ENCODE measurements at regions not wholly inside any gene's neighbourhood (a gene's known extent, or its start where the extent isn't known, plus 50 kb on each side); places are given as distances from the start of the nearest gene placed in this dataset.

DNA sequence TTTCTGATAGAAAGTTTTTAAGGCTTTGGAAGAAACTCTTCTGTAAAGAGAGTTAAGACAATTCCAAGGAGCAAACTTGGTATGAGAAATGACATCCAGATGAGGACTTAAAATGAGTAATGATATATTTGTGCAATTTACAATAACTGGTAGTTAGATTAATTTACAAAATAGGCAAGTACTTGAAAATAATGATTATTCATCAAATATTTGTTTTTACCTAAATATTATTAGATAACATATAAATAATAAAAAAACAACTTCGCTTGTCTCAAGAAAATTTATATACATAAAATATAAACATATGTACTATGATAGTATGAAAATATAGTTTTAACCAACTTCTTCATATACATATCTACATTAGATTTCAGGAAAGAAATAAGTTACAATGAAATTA is 478.5 kb downstream of the TRIB2 start:
- no peaks in the 10 kb centered on the region for H3K36me3 Mint-ChIP-seq
- H3K27me3 Mint-ChIP-seq = peaks cover 1% of the 10 kb centered on the region
- POLR2A ChIA-PET = no interaction called here
- H3K27ac Mint-ChIP-seq = no peak overlapping the region
- no peaks in the 10 kb centered on the region for H3K9me3 Mint-ChIP-seq
- H3K4me3 Mint-ChIP-seq = no peak overlapping the region
- H3K4me1 Mint-ChIP-seq = no peaks in the 10 kb centered on the region
- ATAC-seq (ENCODE audit: low read depth) (no peak), DNase-seq (no peak)

DNA sequence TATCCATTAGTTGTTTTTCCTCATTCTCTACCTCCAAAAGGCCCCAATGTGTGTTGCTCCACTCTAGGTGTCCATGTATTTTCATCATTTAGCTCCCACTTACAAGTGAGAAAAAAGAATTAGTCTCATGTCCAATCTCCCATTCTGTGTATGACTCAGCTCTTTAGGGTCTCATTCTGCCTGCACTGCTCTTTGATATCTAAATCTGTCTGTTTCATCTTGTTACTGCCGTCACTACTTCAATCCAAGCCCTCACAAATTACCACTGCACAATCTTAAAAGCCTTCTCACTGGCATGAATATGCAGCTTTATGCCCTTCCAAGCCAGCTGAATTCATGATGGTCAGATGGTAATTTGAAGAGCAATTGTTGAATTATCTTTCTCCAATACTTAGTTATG is 480.5 kb downstream of the TRIB2 start:
- DNase-seq (no peak), ATAC-seq (ENCODE audit: low read depth) (no peak)
- Mint-ChIP-seq H3K36me3 (no peaks in the 10 kb centered on the region), H3K4me3 (no peak overlapping the region), H3K9me3 (no peaks in the 10 kb centered on the region), H3K27ac (no peak overlapping the region), H3K4me1 (no peaks in the 10 kb centered on the region), H3K27me3 (no peaks in the 10 kb centered on the region)
- POLR2A ChIA-PET = no interaction called here

DNA sequence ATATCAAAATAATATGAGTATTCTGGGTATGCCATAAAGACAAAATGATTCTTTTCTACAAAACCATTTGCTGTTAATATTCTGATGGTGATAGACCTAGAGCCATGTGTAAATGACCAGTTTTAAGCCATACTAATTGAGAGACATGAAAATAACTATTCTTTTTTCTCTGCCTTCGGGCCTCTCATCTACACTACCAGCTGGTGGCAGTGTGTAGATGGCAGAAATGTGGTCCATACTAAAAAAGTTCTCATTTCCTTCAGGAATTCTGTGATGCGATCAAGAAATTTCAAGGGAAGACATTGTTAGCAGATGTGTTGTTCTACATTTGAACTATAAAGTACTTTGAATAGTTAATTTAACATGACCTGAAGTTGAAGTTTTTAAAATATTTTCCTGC is 485.2 kb downstream of the TRIB2 start:
- H3K9me3 Mint-ChIP-seq = no peaks in the 10 kb centered on the region
- no peaks in the 10 kb centered on the region for H3K27me3 Mint-ChIP-seq
- no peaks in the 10 kb centered on the region for H3K36me3 Mint-ChIP-seq
- POLR2A ChIA-PET = no interaction called here
- no peak overlapping the region for H3K27ac Mint-ChIP-seq
- H3K4me1 Mint-ChIP-seq = no peaks in the 10 kb centered on the region
- H3K4me3 Mint-ChIP-seq = no peak overlapping the region
- ATAC-seq (ENCODE audit: low read depth) = no peak
- DNase-seq = no peak

DNA sequence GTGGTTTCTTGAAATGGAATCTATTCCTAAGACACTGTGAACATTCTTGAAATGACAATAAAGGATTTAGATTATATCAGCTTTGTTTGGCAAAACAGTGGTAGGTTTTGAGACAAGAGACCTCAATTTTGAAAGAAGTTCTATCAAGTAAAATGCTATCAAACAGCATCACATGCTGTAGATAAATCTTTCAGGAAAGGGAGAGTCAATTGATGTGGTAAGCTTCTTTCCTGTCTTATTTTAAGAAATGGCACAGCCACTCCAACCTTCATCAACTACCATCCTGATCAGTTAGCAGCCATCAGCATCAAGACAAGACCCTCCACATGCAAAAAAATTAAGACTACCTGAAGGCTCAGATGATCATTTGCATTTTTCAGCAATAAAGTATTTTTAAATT is 495.4 kb downstream of the TRIB2 start:
- H3K27ac Mint-ChIP-seq = no peak overlapping the region
- H3K27me3 Mint-ChIP-seq = no peaks in the 10 kb centered on the region
- no peak overlapping the region for H3K4me3 Mint-ChIP-seq
- H3K9me3 Mint-ChIP-seq = peaks cover 4% of the 10 kb centered on the region
- DNase-seq (no peak), ATAC-seq (ENCODE audit: low read depth) (no peak)
- POLR2A ChIA-PET = no interaction called here
- H3K36me3 Mint-ChIP-seq = no peaks in the 10 kb centered on the region
- peaks cover 1% of the 10 kb centered on the region for H3K4me1 Mint-ChIP-seq

DNA sequence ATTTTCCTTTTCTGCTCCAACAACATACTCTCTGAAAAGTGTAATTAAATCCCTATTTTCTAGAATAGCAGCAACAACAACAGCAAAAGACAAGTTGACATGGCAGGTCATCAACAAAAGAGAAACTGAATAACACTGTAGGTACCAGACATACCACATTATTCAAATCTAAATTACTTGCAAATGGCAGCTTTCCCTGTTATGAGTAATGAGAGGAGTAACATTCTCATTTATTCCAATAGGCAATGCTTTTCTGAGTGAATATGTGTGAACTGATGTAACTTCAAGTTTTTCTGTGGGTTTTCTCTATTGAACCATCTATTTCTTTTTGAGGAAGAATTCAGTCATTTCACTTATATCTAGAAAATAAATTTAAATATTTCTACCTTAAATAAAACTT is 501.5 kb downstream of the TRIB2 start:
- no peak overlapping the region for H3K27ac Mint-ChIP-seq
- no peak for ATAC-seq (ENCODE audit: low read depth)
- no peak for DNase-seq
- H3K4me3 Mint-ChIP-seq = no peak overlapping the region
- H3K9me3 Mint-ChIP-seq = peaks cover 4% of the 10 kb centered on the region
- POLR2A ChIA-PET = no interaction called here
- no peaks in the 10 kb centered on the region for H3K27me3 Mint-ChIP-seq
- H3K36me3 Mint-ChIP-seq = no peaks in the 10 kb centered on the region
- no peaks in the 10 kb centered on the region for H3K4me1 Mint-ChIP-seq

DNA sequence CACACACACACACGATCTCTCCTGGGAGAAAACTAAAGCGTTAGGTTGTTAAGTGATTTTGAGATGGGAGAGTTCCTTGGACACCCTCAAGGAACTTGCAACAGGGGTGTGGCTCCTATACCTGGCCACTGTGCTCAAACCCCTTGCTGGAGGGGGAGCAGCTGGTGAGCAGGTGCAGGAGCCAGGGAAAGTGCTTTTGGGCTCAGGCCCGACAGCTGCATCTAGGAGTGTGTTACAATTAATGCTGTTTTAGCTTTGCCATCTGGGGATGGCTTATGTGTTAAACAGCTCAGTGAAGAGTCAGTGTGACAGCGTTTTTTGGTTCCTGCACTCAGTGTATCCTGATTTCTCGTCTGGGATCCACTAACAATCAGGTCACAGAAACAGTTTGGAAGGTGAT is 510.8 kb downstream of the TRIB2 start:
- Mint-ChIP-seq H3K36me3 (no peaks in the 10 kb centered on the region), H3K27me3 (no peaks in the 10 kb centered on the region), H3K4me1 (no peaks in the 10 kb centered on the region), H3K9me3 (no peaks in the 10 kb centered on the region), H3K4me3 (no peak overlapping the region), H3K27ac (no peak overlapping the region)
- DNase-seq = no peak
- POLR2A ChIA-PET = no interaction called here
- no peak for ATAC-seq (ENCODE audit: low read depth)

DNA sequence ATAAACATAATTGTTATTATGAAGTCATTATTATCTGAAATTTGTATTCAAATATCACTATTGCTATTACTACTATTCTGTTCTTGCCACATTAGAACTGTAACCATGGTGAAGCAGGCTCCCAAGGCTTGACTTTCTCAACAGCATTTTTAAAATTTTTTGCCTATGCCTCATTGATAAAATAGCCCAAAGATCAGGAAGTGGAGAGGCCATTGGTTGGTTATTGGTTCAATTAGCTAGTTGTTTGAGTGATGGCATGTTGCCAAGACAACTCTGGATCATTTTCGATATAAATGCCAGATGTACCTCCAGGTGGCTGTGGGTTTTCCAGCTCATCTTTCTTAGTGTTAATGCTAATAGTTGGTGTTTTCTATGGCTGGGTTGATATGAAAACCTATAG is 513.5 kb downstream of the TRIB2 start:
- Mint-ChIP-seq H3K36me3 (no peaks in the 10 kb centered on the region), H3K27ac (no peak overlapping the region)

DNA sequence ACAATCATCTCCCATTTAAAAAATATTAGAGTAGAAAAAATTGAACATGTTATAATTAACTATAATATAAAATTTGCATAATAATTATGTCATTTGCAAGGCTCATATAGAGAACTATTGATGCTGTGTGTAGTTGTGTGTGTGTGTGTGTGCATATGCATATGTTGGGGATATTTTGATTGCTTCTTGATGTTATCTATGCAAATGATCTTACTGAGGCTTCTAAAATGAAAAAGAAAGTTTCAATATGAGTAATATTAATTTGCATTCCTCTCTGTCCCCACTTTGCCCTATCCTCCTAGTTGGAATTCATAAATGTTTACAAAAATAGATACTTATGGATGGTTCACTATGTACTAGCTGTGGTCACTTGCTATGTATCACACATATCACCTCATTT is 523.3 kb downstream of the TRIB2 start:
- Mint-ChIP-seq H3K27ac (no peak overlapping the region), H3K9me3 (no peaks in the 10 kb centered on the region), H3K27me3 (no peaks in the 10 kb centered on the region), H3K4me3 (no peak overlapping the region), H3K36me3 (no peaks in the 10 kb centered on the region), H3K4me1 (no peaks in the 10 kb centered on the region)
- ATAC-seq (ENCODE audit: low read depth) = no peak
- no peak for DNase-seq
- POLR2A ChIA-PET = no interaction called here

More for the DNA sequence above, 513.5 kb downstream of the TRIB2 start:
- POLR2A ChIA-PET = no interaction called here
- H3K4me3 Mint-ChIP-seq = no peak overlapping the region
- no peaks in the 10 kb centered on the region for H3K4me1 Mint-ChIP-seq
- H3K27me3 Mint-ChIP-seq = no peaks in the 10 kb centered on the region
- H3K9me3 Mint-ChIP-seq = no peaks in the 10 kb centered on the region
- DNase-seq (no peak), ATAC-seq (ENCODE audit: low read depth) (no peak)

DNA sequence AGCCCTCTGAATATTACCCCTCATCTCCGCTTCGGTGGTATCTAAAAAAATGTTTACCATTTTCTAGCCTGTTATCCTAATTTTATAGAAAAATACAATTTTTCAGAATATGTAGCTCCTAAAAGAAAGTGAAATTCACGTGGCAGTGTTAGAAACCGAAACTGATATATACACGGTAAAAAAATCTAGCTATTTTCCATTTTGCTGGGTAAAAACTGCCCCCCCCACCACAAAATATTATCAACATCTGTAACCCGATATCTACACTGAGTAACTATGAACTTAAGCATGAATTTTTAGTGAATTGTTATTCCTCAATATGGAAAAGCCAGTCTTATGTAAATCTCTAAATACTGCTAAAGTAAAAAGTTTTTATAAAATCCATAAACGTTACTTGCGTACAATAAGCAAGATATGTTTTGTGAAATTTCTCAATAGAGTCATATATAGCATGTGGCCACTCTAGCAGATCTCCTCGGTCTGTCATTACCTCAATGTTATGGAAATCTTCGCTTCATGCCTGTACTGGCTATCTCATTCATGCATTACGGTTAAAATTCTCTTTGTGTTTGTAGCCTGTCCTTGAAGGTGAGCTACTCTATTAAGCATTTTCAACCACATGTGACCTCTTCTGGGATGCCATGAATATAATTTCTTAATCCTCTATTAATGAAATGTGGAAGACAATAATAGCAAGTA is 524.2 kb downstream of the TRIB2 start:
- H3K36me3 Mint-ChIP-seq = no peaks in the 10 kb centered on the region
- no peak overlapping the region for H3K4me3 Mint-ChIP-seq
- no peaks in the 10 kb centered on the region for H3K9me3 Mint-ChIP-seq

DNA sequence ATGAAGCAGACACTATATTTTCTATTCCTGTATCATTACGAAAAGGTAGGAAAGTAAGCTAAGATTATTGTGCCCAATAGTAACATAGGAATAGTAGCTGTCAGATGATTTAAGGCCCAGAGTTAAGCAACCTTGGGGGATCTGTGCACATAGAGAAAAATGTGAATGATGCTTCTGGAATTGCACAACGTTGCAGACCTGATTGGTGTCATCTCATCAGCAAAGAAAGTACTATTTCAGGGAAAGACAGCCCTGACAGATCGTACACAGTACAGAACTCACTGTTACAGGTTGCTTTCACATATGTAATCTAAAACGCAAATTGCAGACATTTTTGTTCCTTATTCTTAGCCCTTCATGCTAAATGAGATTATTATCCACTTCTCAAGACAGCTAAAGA is 535.9 kb downstream of the TRIB2 start:
- Mint-ChIP-seq H3K27me3 (no peaks in the 10 kb centered on the region), H3K4me3 (no peak overlapping the region), H3K4me1 (no peaks in the 10 kb centered on the region), H3K27ac (no peak overlapping the region), H3K36me3 (no peaks in the 10 kb centered on the region), H3K9me3 (no peaks in the 10 kb centered on the region)
- ATAC-seq (ENCODE audit: low read depth) (no peak), DNase-seq (no peak)
- POLR2A ChIA-PET = no interaction called here

More for the DNA sequence above, 524.2 kb downstream of the TRIB2 start:
- ATAC-seq (ENCODE audit: low read depth) (no peak), DNase-seq (no peak)
- Mint-ChIP-seq H3K27ac (no peak overlapping the region), H3K4me1 (no peaks in the 10 kb centered on the region), H3K27me3 (no peaks in the 10 kb centered on the region)
- POLR2A ChIA-PET = interaction anchor here (0.6 to 0.7 kb wide), 2 partner anchors 13 to 677 kb away, joined by 4 read pairs; no protein-coding TSS in a partner anchor

DNA sequence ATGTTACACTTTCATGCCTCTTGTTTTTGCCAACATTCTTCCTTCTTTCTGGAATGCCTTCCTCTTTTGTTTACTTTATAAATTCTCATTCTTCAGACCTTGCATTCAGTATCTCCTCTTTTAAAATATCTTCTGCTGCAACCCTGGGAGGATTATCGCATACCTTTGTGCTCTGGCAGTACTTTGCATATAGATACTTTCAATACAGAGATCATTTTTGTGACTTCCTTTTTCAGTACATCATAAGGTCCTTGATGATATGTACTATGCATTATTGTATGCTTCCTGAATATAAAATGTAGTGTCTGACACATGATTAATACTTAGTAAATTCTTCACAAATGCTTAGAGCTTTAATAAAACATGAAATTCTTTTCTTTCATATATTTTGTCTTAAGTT is 538.7 kb downstream of the TRIB2 start:
- DNase-seq (no peak), ATAC-seq (ENCODE audit: low read depth) (no peak)
- no peaks in the 10 kb centered on the region for H3K27me3 Mint-ChIP-seq
- POLR2A ChIA-PET = no interaction called here
- H3K27ac Mint-ChIP-seq = no peak overlapping the region
- no peaks in the 10 kb centered on the region for H3K9me3 Mint-ChIP-seq
- no peaks in the 10 kb centered on the region for H3K4me1 Mint-ChIP-seq
- no peak overlapping the region for H3K4me3 Mint-ChIP-seq
- no peaks in the 10 kb centered on the region for H3K36me3 Mint-ChIP-seq

DNA sequence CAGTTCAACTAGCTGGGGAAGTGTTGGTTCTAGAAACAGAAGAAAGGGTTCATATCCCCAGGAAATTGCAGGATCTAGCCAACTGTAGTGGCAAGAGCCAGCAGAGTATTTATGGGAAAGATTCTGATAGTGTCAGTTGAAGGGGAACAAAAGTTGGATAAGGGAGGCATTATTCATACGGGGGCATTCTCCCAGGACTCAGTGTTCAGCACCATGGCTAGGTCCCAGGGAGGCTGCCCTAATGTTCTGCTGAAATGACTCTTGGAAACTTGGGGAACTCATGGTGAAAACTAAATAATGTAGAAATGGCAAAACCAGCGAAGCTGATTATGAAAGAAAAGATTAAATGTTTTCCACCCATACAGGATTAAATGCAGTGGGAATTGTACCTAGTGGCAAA is 543.7 kb downstream of the TRIB2 start:
- no peaks in the 10 kb centered on the region for H3K4me1 Mint-ChIP-seq
- POLR2A ChIA-PET = no interaction called here
- no peak for DNase-seq
- H3K27ac Mint-ChIP-seq = no peak overlapping the region
- H3K27me3 Mint-ChIP-seq = no peaks in the 10 kb centered on the region
- no peaks in the 10 kb centered on the region for H3K36me3 Mint-ChIP-seq
- ATAC-seq (ENCODE audit: low read depth) = no peak
- no peaks in the 10 kb centered on the region for H3K9me3 Mint-ChIP-seq
- H3K4me3 Mint-ChIP-seq = no peak overlapping the region

DNA sequence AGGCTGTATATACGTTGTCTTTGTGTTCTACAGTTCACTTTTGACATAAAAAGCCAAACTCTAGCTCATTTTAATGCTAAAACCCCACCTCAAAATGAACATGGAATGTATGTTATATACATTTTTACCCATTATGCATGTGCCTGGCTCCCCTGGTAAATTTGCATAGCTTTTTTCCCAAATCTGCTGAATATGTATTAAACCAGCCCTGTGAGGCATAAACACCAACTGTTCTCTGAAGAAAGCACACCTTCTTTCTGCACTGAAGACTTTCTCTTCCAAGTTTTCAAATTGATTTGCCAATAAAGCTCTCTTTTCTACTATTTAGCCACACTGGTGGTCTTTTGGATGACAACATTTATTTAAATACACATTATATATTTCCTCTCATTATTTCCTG is 549.4 kb downstream of the TRIB2 start:
- H3K4me1 Mint-ChIP-seq = no peaks in the 10 kb centered on the region
- POLR2A ChIA-PET = no interaction called here
- DNase-seq (no peak), ATAC-seq (ENCODE audit: low read depth) (no peak)
- no peak overlapping the region for H3K27ac Mint-ChIP-seq
- H3K36me3 Mint-ChIP-seq = no peaks in the 10 kb centered on the region
- H3K4me3 Mint-ChIP-seq = no peak overlapping the region
- H3K9me3 Mint-ChIP-seq = no peaks in the 10 kb centered on the region
- no peaks in the 10 kb centered on the region for H3K27me3 Mint-ChIP-seq

DNA sequence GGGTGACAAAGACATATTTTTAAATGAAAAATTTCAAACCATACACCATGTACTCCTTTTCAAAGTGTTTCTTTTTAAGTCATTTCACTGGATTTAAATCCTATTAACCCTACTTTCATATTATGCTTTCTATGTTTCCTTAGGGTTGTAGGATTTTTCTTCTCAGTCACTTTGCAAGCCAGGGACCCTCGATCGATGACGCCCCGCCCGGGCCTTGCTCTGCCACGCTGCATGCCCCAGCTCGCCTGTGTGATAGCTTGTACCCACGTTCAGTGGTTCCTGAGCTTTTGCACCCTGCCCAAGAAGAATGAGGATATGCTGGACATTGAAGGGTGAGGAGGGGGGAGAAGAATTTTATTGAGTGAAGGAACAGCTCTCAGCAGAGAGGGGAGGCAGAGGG is 568.0 kb downstream of the TRIB2 start:
- H3K27ac Mint-ChIP-seq = no peak overlapping the region
- ATAC-seq (ENCODE audit: low read depth) = no peak

DNA sequence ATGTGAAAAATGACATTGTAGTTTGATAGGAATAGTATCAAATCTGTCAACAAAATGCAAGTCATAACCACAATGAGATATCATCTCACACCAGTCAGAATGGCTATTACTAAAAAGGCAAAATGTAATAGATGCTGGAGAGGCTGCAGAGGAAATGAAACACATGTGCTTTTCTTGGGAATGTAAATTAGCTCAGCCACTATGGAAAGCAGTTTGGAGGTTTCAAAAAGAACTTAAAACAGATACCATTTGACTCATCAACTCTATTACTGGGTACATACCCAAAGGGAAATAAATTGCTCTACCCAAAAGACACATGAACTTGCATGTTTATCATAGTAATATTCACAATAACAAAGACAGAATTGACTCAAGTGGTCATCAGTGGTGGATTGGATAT is 572.6 kb downstream of the TRIB2 start:
- Mint-ChIP-seq H3K4me1 (no peaks in the 10 kb centered on the region), H3K36me3 (no peaks in the 10 kb centered on the region), H3K9me3 (peaks cover 3% of the 10 kb centered on the region), H3K4me3 (no peak overlapping the region), H3K27ac (no peak overlapping the region), H3K27me3 (no peaks in the 10 kb centered on the region)
- DNase-seq = no peak
- POLR2A ChIA-PET = no interaction called here
- ATAC-seq (ENCODE audit: low read depth) = no peak

More for the DNA sequence above, 568.0 kb downstream of the TRIB2 start:
- no peaks in the 10 kb centered on the region for H3K4me1 Mint-ChIP-seq
- peaks cover 3% of the 10 kb centered on the region for H3K9me3 Mint-ChIP-seq
- POLR2A ChIA-PET = no interaction called here
- H3K4me3 Mint-ChIP-seq = no peak overlapping the region
- no peaks in the 10 kb centered on the region for H3K36me3 Mint-ChIP-seq
- no peak for DNase-seq
- H3K27me3 Mint-ChIP-seq = no peaks in the 10 kb centered on the region
